ENCODE measurements at regions not wholly inside any gene's neighbourhood (a gene's known extent, or its start where the extent isn't known, plus 50 kb on each side); places are given as distances from the start of the nearest gene placed in this dataset.

DNA sequence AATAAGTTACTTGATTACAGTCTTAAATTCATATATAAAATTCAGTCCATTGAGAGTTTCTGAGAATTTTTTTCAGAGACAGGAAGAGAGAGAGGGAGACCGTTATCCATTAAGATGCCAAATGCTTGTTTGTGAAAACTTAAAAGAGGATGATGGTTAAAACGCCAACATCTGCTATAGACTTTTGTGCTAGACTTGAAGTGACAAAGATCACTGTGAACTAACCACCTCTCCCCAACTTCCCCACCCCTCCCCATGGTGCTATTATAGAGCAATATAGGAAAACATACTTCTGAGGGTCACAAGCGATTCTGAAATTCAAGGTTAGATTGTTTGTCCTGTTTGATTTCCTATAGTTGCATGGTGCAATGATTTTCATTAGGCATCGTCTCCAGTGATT is 440.8 kb downstream of the RMST start:
- TF ChIP-seq EZH2 (IDR thresholded peaks at IDR 0.05) = no peak
- TF ChIP-seq POLR2AphosphoS5 (IDR thresholded peaks at IDR 0.05; ENCODE audit: borderline replicate concordance, low read depth, low read length) = no peak

Data from SK-N-MC (cell line).